GM18507 (cell line): ENCODE measurements at regions not wholly inside any gene's neighbourhood (a gene's known extent, or its start where the extent isn't known, plus 50 kb on each side); places are given as distances from the start of the nearest gene placed in this dataset.
"Not testable (repeated sequence)": the region's sequence is repeated elsewhere in the genome, so short reads cannot be mapped to it uniquely, and the experiment has no call there.

Source experiments
- DNase-seq: peaks from one replicate; pipeline ENCODE4 v3.0.0; 2011; ENCODE audit warnings: low read depth; ENCODE audit not compliant: insufficient read length; ENCODE audit errors: extremely low spot score
- FAIRE-seq: peaks from 2 replicates; lab custom pipeline; 2011; peaks lifted over from hg19 to GRCh38; lab: Jason Lieb, UNC

- DNase-seq, result no peak
- no peak for FAIRE-seq
Measured at GRCh38 chr3:13231781-13232666, 158.8 kb upstream of the IQSEC1 start.

- DNase-seq, result peak; percentile 25
- peak; percentile 58 for FAIRE-seq
Measured at GRCh38 chr3:13229273-13229949, 156.2 kb upstream of the IQSEC1 start.

- FAIRE-seq (no peak), DNase-seq (no peak)
Measured at GRCh38 chr3:13228584-13228983, 155.4 kb upstream of the IQSEC1 start.

GRCh38 chr3:13228169-13228568 is 154.9 kb upstream of the IQSEC1 start:
- not testable (repeated sequence) for FAIRE-seq, DNase-seq

- FAIRE-seq (no peak), DNase-seq (no peak)
Measured at GRCh38 chr3:13227315-13228165, 154.3 kb upstream of the IQSEC1 start.

GRCh38 chr3:13224967-13225366 is 151.7 kb upstream of the IQSEC1 start:
- no peak for FAIRE-seq

GRCh38 chr3:13223574-13224237 is 150.5 kb upstream of the IQSEC1 start:
- FAIRE-seq (no peak), DNase-seq (no peak)

More at GRCh38 chr3:13224967-13225366, 151.7 kb upstream of the IQSEC1 start:
- no peak for DNase-seq

GRCh38 chr3:13222891-13223573 is 149.8 kb upstream of the IQSEC1 start:
- no peak for DNase-seq
- FAIRE-seq, result no peak

GRCh38 chr3:13222131-13222530 is 148.9 kb upstream of the IQSEC1 start:
- FAIRE-seq (no peak), DNase-seq (no peak)

GRCh38 chr3:13221491-13222061 is 148.3 kb upstream of the IQSEC1 start:
- FAIRE-seq, result no peak
- DNase-seq, result no peak

GRCh38 chr3:13220991-13221390 is 147.8 kb upstream of the IQSEC1 start:
- no peak for FAIRE-seq
- no peak for DNase-seq

GRCh38 chr3:13219902-13220296 is 146.7 kb upstream of the IQSEC1 start:
- no peak for FAIRE-seq
- DNase-seq, result no peak

- no peak for DNase-seq
- FAIRE-seq, result no peak
Measured at GRCh38 chr3:13219077-13219901, 146.1 kb upstream of the IQSEC1 start.

GRCh38 chr3:13218541-13218908 is 145.3 kb upstream of the IQSEC1 start:
- FAIRE-seq, result no peak
- no peak for DNase-seq

- no peak for FAIRE-seq
- no peak for DNase-seq
Measured at GRCh38 chr3:13217736-13218540, 144.7 kb upstream of the IQSEC1 start.

GRCh38 chr3:13217253-13217652 is 144.0 kb upstream of the IQSEC1 start:
- no peak for FAIRE-seq
- no peak for DNase-seq

- FAIRE-seq (no peak), DNase-seq (no peak)
Measured at GRCh38 chr3:13215940-13216546, 142.8 kb upstream of the IQSEC1 start.
